LNCaP clone FGC (cell line): ENCODE measurements at regions not wholly inside any gene's neighbourhood (a gene's known extent, or its start where the extent isn't known, plus 50 kb on each side); places are given as distances from the start of the nearest gene placed in this dataset.
"Not testable (repeated sequence)": the region's sequence is repeated elsewhere in the genome, so short reads cannot be mapped to it uniquely, and the experiment has no call there.

ENCODE experiments used
- DNase-seq: peaks from one replicate; pipeline ENCODE4 v3.0.0-alpha.2; 2011; ENCODE audit warnings: low read depth
- H3K4me3 ChIP-seq: 2 replicates; pipeline ENCODE4 v1.5.1; 2011; ENCODE audit warnings: mild to moderate bottlenecking, low read depth, low read length, control low read depth
- TF ChIP-seq, protein P1 (sequence below): IDR thresholded peaks from 2 replicates; pipeline ENCODE4 v1.5.1; 2012; ENCODE audit warnings: mild to moderate bottlenecking; ENCODE audit not compliant: control insufficient read depth, insufficient read depth; ENCODE audit errors: extremely low read depth

- no peak for DNase-seq
- TF ChIP-seq, protein P1, sequence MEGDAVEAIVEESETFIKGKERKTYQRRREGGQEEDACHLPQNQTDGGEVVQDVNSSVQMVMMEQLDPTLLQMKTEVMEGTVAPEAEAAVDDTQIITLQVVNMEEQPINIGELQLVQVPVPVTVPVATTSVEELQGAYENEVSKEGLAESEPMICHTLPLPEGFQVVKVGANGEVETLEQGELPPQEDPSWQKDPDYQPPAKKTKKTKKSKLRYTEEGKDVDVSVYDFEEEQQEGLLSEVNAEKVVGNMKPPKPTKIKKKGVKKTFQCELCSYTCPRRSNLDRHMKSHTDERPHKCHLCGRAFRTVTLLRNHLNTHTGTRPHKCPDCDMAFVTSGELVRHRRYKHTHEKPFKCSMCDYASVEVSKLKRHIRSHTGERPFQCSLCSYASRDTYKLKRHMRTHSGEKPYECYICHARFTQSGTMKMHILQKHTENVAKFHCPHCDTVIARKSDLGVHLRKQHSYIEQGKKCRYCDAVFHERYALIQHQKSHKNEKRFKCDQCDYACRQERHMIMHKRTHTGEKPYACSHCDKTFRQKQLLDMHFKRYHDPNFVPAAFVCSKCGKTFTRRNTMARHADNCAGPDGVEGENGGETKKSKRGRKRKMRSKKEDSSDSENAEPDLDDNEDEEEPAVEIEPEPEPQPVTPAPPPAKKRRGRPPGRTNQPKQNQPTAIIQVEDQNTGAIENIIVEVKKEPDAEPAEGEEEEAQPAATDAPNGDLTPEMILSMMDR, result no peak
Measured at GRCh38 chr2:113341191-113341869, 62.6 kb upstream of the PAX8 start.

DNA sequence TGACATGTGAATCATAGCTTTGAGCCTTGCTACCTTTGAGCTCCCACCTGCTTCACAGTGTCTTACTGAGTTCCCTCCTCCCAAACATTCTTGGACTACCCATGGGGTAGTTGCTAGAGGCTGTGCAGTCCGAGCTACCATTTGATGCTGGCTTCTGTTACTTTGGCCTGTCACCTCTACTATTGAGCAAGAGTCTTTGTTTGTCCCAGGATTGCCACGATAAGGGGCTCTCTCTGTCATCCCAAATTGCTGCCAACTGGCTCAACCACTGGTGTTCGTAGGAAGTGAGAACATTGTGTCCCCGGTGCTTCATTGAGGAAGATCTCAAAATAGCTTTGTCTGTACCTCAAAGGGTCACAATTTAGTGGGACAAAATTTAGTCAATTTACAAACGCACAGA, 59.1 kb upstream of the PAX8 start:
- TF ChIP-seq, protein P1, result no peak

More at GRCh38 chr2:113341191-113341869, 62.6 kb upstream of the PAX8 start:
- no peak overlapping the region for H3K4me3 ChIP-seq

DNA sequence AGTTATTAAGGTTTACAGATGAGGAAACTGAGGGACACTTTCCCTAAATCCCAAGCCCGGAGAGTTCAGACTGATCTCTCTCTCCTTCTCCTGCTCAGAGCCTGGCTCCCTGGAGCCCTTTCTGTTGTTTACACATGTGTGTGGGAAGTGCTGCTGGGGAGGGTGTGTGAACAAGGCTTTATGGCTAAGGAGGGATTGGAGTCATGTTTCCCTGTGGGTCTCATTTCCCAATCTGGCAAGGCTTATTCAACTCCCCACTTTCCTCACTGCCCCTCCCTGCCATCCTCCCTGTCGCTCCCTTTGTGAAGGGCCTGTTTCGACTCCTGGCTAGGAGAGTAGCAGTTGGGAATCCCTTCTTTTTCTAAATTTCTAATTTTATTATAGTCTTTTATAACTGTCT, 57.3 kb upstream of the PAX8 start:
- H3K4me3 ChIP-seq, DNase-seq: not testable (repeated sequence)

More for the DNA sequence above, 59.1 kb upstream of the PAX8 start:
- H3K4me3 ChIP-seq, result no peak overlapping the region
- no peak for DNase-seq

GRCh38 chr2:113334147-113334546, 55.4 kb upstream of the PAX8 start:
- TF ChIP-seq, protein P1, result no peak
- no peak overlapping the region for H3K4me3 ChIP-seq
- DNase-seq, result no peak

- not testable (repeated sequence) for DNase-seq, H3K4me3 ChIP-seq
Measured at GRCh38 chr2:113333735-113334134, 55.0 kb upstream of the PAX8 start.

- not testable (repeated sequence) for DNase-seq, H3K4me3 ChIP-seq
Measured at GRCh38 chr2:113330060-113330767, 51.5 kb upstream of the PAX8 start.

DNA sequence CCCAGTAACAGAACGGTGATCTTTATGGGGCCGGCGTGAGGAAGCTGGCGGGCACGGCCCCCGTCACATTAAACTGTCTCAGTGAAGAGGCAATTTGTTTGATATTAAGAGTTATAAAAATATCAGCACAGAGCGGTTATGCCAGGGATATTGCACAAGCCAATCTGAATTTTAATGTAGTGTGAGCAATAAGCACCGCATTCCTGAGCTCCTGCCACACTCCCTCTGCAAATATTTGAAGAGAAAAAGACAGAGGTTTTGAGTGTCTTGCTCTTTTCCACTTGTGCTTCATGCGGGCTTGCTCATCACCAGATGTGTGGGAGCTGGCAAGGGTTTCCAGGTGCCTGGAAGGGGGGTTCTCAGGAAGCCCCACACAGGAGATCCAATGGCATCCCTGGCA, 50.3 kb upstream of the PAX8 start:
- not testable (repeated sequence) for H3K4me3 ChIP-seq

DNA sequence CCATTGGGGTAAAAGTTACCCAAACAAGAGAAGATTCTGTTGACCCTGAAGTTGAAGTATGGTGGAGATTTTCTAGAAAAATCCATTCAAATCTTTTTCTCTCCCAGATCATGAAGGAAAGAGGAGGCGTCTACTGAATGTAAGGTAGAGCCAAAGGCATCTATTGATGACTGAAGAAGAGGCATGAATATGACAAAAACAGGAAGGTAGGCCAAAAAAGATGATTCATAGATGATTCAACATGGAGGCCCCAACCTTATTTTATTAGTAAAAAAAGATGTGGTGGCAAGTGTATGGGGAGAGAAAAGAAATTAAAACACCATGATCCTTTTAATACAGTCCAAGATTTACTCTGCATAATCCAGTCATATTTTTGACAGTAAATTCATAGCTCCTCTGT, 49.9 kb upstream of the PAX8 start:
- H3K4me3 ChIP-seq, DNase-seq: not testable (repeated sequence)

More for the DNA sequence above, 50.3 kb upstream of the PAX8 start:
- DNase-seq, result not testable (repeated sequence)
